NOMO-1 treated with dmso at 0.1 percent for 144 hours (cell line): ENCODE measurements at regions not wholly inside any gene's neighbourhood (a gene's known extent, or its start where the extent isn't known, plus 50 kb on each side); places are given as distances from the start of the nearest gene placed in this dataset.

Experiments
- DNase-seq: peaks from one replicate; lab custom pipeline; 2025; ENCODE audit not compliant: unreplicated experiment; lab: John Stamatoyannopoulos, UW

GRCh38 chr5:29897916-29898315 is 1295.6 kb upstream of the CDH6 start:
- no peak for DNase-seq

- DNase-seq: no peak
Observed at GRCh38 chr5:29896646-29897045, 1296.8 kb upstream of the CDH6 start.

GRCh38 chr5:29894668-29895067 is 1298.8 kb upstream of the CDH6 start:
- no peak for DNase-seq

GRCh38 chr5:29889051-29889450 is 1304.4 kb upstream of the CDH6 start:
- DNase-seq: no peak

- no peak for DNase-seq
Observed at GRCh38 chr5:29885595-29885994, 1307.9 kb upstream of the CDH6 start.

GRCh38 chr5:29882036-29882435 is 1311.5 kb upstream of the CDH6 start:
- no peak for DNase-seq

GRCh38 chr5:29879401-29879800 is 1314.1 kb upstream of the CDH6 start:
- no peak for DNase-seq

- no peak for DNase-seq
Observed at GRCh38 chr5:29878599-29878998, 1314.9 kb upstream of the CDH6 start.

- no peak for DNase-seq
Observed at GRCh38 chr5:29867155-29867554, 1326.3 kb upstream of the CDH6 start.

- DNase-seq: no peak
Observed at GRCh38 chr5:29853711-29854220, 1339.7 kb upstream of the CDH6 start.

GRCh38 chr5:29852329-29852728 is 1341.2 kb upstream of the CDH6 start:
- DNase-seq: no peak

- DNase-seq: no peak
Observed at GRCh38 chr5:29845206-29845605, 1348.3 kb upstream of the CDH6 start.

- no peak for DNase-seq
Observed at GRCh38 chr5:29833394-29833793, 1360.1 kb upstream of the CDH6 start.

GRCh38 chr5:29822521-29822920 is 1371.0 kb upstream of the CDH6 start:
- no peak for DNase-seq

GRCh38 chr5:29811914-29812679 is 1381.4 kb upstream of the CDH6 start:
- no peak for DNase-seq

- DNase-seq: no peak
Observed at GRCh38 chr5:29805804-29806203, 1387.7 kb upstream of the CDH6 start.

GRCh38 chr5:29800752-29801151 is 1392.7 kb upstream of the CDH6 start:
- DNase-seq: no peak

- no peak for DNase-seq
Observed at GRCh38 chr5:29796013-29796412, 1397.5 kb upstream of the CDH6 start.

- no peak for DNase-seq
Observed at GRCh38 chr5:29795096-29795652, 1398.3 kb upstream of the CDH6 start.

- DNase-seq: no peak
Observed at GRCh38 chr5:29794141-29794787, 1399.2 kb upstream of the CDH6 start.

GRCh38 chr5:29790281-29790680 is 1403.2 kb upstream of the CDH6 start:
- DNase-seq: no peak

- DNase-seq: no peak
Observed at GRCh38 chr5:29780401-29780800, 1413.1 kb upstream of the CDH6 start.
